GM12864 (cell line): ENCODE measurements at regions not wholly inside any gene's neighbourhood (a gene's known extent, or its start where the extent isn't known, plus 50 kb on each side); places are given as distances from the start of the nearest gene placed in this dataset.

Experiments
- DNase-seq: peaks from one replicate; pipeline ENCODE4 v3.0.0-alpha.2; 2011; ENCODE audit warnings: low read depth
- H3K4me3 ChIP-seq: 2 replicates; pipeline ENCODE4 v1.5.1; 2011; ENCODE audit warnings: mild to moderate bottlenecking, low read depth, low read length, control low read depth
- CTCF ChIP-seq: IDR thresholded peaks from 2 replicates; pipeline ENCODE4 v1.5.1; 2011; ENCODE audit warnings: low read depth, mild to moderate bottlenecking, moderate library complexity, low read length, control low read depth, inconsistent platforms; ENCODE audit errors: missing control alignments

GRCh38 chr21:16159971-16160350, 430.2 kb downstream of the USP25 start:
- no peak overlapping the region for H3K4me3 ChIP-seq
- DNase-seq = no peak
- no peak for TF ChIP-seq CTCF

GRCh38 chr21:16162953-16163352, 433.2 kb downstream of the USP25 start:
- no peak for DNase-seq
- H3K4me3 ChIP-seq = no peak overlapping the region
- no peak for TF ChIP-seq CTCF

- H3K4me3 ChIP-seq = no peak overlapping the region
- DNase-seq = no peak
- TF ChIP-seq CTCF = no peak
These were observed 439.3 kb downstream of the USP25 start for GRCh38 chr21:16169102-16169511.

- TF ChIP-seq CTCF = no peak
- no peak for DNase-seq
- no peak overlapping the region for H3K4me3 ChIP-seq
These were observed 440.0 kb downstream of the USP25 start for GRCh38 chr21:16169779-16170178.

- no peak for DNase-seq
- no peak overlapping the region for H3K4me3 ChIP-seq
- TF ChIP-seq CTCF = no peak
These were observed 446.8 kb downstream of the USP25 start for GRCh38 chr21:16176570-16176969.

- no peak overlapping the region for H3K4me3 ChIP-seq
- no peak for DNase-seq
- no peak for TF ChIP-seq CTCF
These were observed 447.8 kb downstream of the USP25 start for GRCh38 chr21:16177532-16177931.

GRCh38 chr21:16179773-16180172, 450.0 kb downstream of the USP25 start:
- H3K4me3 ChIP-seq = no peak overlapping the region
- no peak for TF ChIP-seq CTCF
- no peak for DNase-seq
